HFFc6 (cell line): ENCODE measurements at regions not wholly inside any gene's neighbourhood (a gene's known extent, or its start where the extent isn't known, plus 50 kb on each side); places are given as distances from the start of the nearest gene placed in this dataset.

ENCODE experiments used
- DNase-seq: peaks from one replicate; pipeline ENCODE4 v3.0.0-alpha.2; 2018
- H3K27ac Mint-ChIP-seq: 2 replicates; pipeline ENCODE4 v1.8.0; 2020; ENCODE audit warnings: mild to moderate bottlenecking, mixed read lengths
- H3K27me3 Mint-ChIP-seq: 2 replicates; pipeline ENCODE4 v1.8.0; 2021; ENCODE audit warnings: mild to moderate bottlenecking, moderate library complexity, mixed read lengths; ENCODE audit not compliant: insufficient read depth
- H3K36me3 Mint-ChIP-seq: 2 replicates; pipeline ENCODE4 v1.8.0; 2021; ENCODE audit warnings: low read depth, mixed read lengths
- H3K4me1 Mint-ChIP-seq: 2 replicates; pipeline ENCODE4 v1.8.0; 2020; ENCODE audit warnings: low read depth, mixed read lengths
- H3K4me3 Mint-ChIP-seq: 2 replicates; pipeline ENCODE4 v1.8.0; 2020; ENCODE audit warnings: mild to moderate bottlenecking, moderate library complexity, mixed read lengths
- H3K9me3 Mint-ChIP-seq: 2 replicates; pipeline ENCODE4 v1.8.0; 2020; ENCODE audit warnings: mild to moderate bottlenecking, mixed read lengths
- CTCF ChIP-seq: fragments of 200-600 bp; sonication (generic); IDR thresholded peaks from 2 replicates; pipeline ENCODE4 v1.5.0; 2021; ENCODE audit warnings: antibody characterized with exemption, mild to moderate bottlenecking

GRCh38 chr2:120940726-120941256, 205.1 kb downstream of the GLI2 start:
- peaks cover 10% of the 10 kb centered on the region for H3K27me3 Mint-ChIP-seq
- H3K36me3 Mint-ChIP-seq, result peaks cover 35% of the 10 kb centered on the region
- peak overlapping the region; percentile 94 for H3K27ac Mint-ChIP-seq
- no peak overlapping the region for H3K4me3 Mint-ChIP-seq
- TF ChIP-seq CTCF, result no peak
- no peak for DNase-seq
- H3K4me1 Mint-ChIP-seq, result peaks cover 37% of the 10 kb centered on the region
- H3K9me3 Mint-ChIP-seq, result no peaks in the 10 kb centered on the region

GRCh38 chr2:120941571-120942120, 206.0 kb downstream of the GLI2 start:
- H3K36me3 Mint-ChIP-seq, result peaks cover 43% of the 10 kb centered on the region
- no peak for TF ChIP-seq CTCF
- H3K27ac Mint-ChIP-seq, result peak overlapping the region; percentile 94
- H3K27me3 Mint-ChIP-seq, result peaks cover 13% of the 10 kb centered on the region
- peaks cover 45% of the 10 kb centered on the region for H3K4me1 Mint-ChIP-seq
- DNase-seq, result no peak
- H3K9me3 Mint-ChIP-seq, result no peaks in the 10 kb centered on the region
- no peak overlapping the region for H3K4me3 Mint-ChIP-seq

GRCh38 chr2:120942658-120943057, 207.0 kb downstream of the GLI2 start:
- Mint-ChIP-seq H3K27ac (peak overlapping the region; percentile 94), H3K36me3 (peaks cover 43% of the 10 kb centered on the region), H3K4me3 (peak overlapping the region; percentile 37; the same call in 1 of the 2 replicates), H3K4me1 (peaks cover 46% of the 10 kb centered on the region), H3K9me3 (no peaks in the 10 kb centered on the region), H3K27me3 (peaks cover 17% of the 10 kb centered on the region)
- TF ChIP-seq CTCF, result no peak
- no peak for DNase-seq

- no peak for TF ChIP-seq CTCF
- Mint-ChIP-seq H3K9me3 (no peaks in the 10 kb centered on the region), H3K27me3 (peaks cover 16% of the 10 kb centered on the region), H3K4me3 (no peak overlapping the region), H3K36me3 (peaks cover 42% of the 10 kb centered on the region), H3K27ac (peak overlapping the region; percentile 94), H3K4me1 (peaks cover 46% of the 10 kb centered on the region)
- DNase-seq, result no peak
Measured at GRCh38 chr2:120943403-120944034, 207.9 kb downstream of the GLI2 start.

- no peak for TF ChIP-seq CTCF
- peaks cover 55% of the 10 kb centered on the region for H3K4me1 Mint-ChIP-seq
- no peak for DNase-seq
- H3K27ac Mint-ChIP-seq, result peak overlapping the region; percentile 94
- H3K4me3 Mint-ChIP-seq, result no peak overlapping the region
- H3K9me3 Mint-ChIP-seq, result no peaks in the 10 kb centered on the region
- H3K36me3 Mint-ChIP-seq, result peaks cover 39% of the 10 kb centered on the region
- H3K27me3 Mint-ChIP-seq, result peaks cover 16% of the 10 kb centered on the region
Measured at GRCh38 chr2:120944575-120944974, 208.9 kb downstream of the GLI2 start.
